ENCODE measurements at regions not wholly inside any gene's neighbourhood (a gene's known extent, or its start where the extent isn't known, plus 50 kb on each side); places are given as distances from the start of the nearest gene placed in this dataset.

- Histone ChIP-seq H3K27ac (no peak overlapping the region), H3K36me3 (replicated peaks; ENCODE audit: insufficient read depth, low read depth) (no peaks in the 10 kb centered on the region), H3K79me2 (no peaks in the 10 kb centered on the region), H3K9me3 (ENCODE audit: low read depth) (no peaks in the 10 kb centered on the region), H3K4me2 (no peak overlapping the region), H3K4me1 (ENCODE audit: insufficient read depth) (no peaks in the 10 kb centered on the region), H3K4me3 (no peak overlapping the region), H4K20me1 (ENCODE audit: insufficient read depth, poor library complexity, severe bottlenecking) (no peaks in the 10 kb centered on the region), H3K27me3 (no peaks in the 10 kb centered on the region), H3K9me2 (replicated peaks; ENCODE audit: insufficient read depth) (no peaks in the 10 kb centered on the region), H2AFZ (no peak overlapping the region)
- DNase-seq (ENCODE audit: low spot score): no peak
- TF ChIP-seq CTCF (IDR thresholded peaks at IDR 0.05; ENCODE audit: poor library complexity): no peak
- no peak for TF ChIP-seq EZH2 (IDR thresholded peaks at IDR 0.05; ENCODE audit: borderline replicate concordance)
- TF ChIP-seq EZH2phosphoT487 (IDR thresholded peaks at IDR 0.05; ENCODE audit: low read depth, severe bottlenecking, unreplicated experiment): no peak
- WGBS (ENCODE audit: low lambda C conversion rate, missing lambda C conversion rate): 79% methylated on average over 4 of the region's 4 CpGs
These were observed 139.3 kb upstream of the CREB1 start for GRCh38 chr2:207390302-207391095.

GRCh38 chr2:207394203-207394781 lies 135.5 kb upstream of the CREB1 start:
- Histone ChIP-seq H3K4me3 (no peak overlapping the region), H3K27ac (no peak overlapping the region), H3K9me2 (replicated peaks; ENCODE audit: insufficient read depth) (no peaks in the 10 kb centered on the region), H3K4me1 (ENCODE audit: insufficient read depth) (no peaks in the 10 kb centered on the region), H2AFZ (no peak overlapping the region), H3K4me2 (no peak overlapping the region), H3K36me3 (replicated peaks; ENCODE audit: insufficient read depth, low read depth) (no peaks in the 10 kb centered on the region), H3K79me2 (no peaks in the 10 kb centered on the region), H3K27me3 (no peaks in the 10 kb centered on the region), H3K9me3 (ENCODE audit: low read depth) (no peaks in the 10 kb centered on the region), H4K20me1 (ENCODE audit: insufficient read depth, poor library complexity, severe bottlenecking) (no peaks in the 10 kb centered on the region)
- TF ChIP-seq CTCF (IDR thresholded peaks at IDR 0.05; ENCODE audit: poor library complexity): no peak
- no peak for TF ChIP-seq EZH2 (IDR thresholded peaks at IDR 0.05; ENCODE audit: borderline replicate concordance)
- TF ChIP-seq EZH2phosphoT487 (IDR thresholded peaks at IDR 0.05; ENCODE audit: low read depth, severe bottlenecking, unreplicated experiment): no peak
- WGBS (ENCODE audit: low lambda C conversion rate, missing lambda C conversion rate): 78% methylated on average over 4 of the region's 4 CpGs
- no peak for DNase-seq (ENCODE audit: low spot score)

- no peak overlapping the region for H3K4me3 ChIP-seq
- H3K9me2 ChIP-seq (replicated peaks; ENCODE audit: insufficient read depth): no peaks in the 10 kb centered on the region
- H3K36me3 ChIP-seq (replicated peaks; ENCODE audit: insufficient read depth, low read depth): no peaks in the 10 kb centered on the region
- DNase-seq (ENCODE audit: low spot score): peak; percentile 27
- H4K20me1 ChIP-seq (ENCODE audit: insufficient read depth, poor library complexity, severe bottlenecking): no peaks in the 10 kb centered on the region
- no peaks in the 10 kb centered on the region for H3K4me1 ChIP-seq (ENCODE audit: insufficient read depth)
- no peaks in the 10 kb centered on the region for H3K27me3 ChIP-seq
- no peaks in the 10 kb centered on the region for H3K9me3 ChIP-seq (ENCODE audit: low read depth)
- H3K79me2 ChIP-seq: no peaks in the 10 kb centered on the region
- 68% methylated on average over 7 of the region's 7 CpGs for WGBS (ENCODE audit: low lambda C conversion rate, missing lambda C conversion rate)
- H3K27ac ChIP-seq: no peak overlapping the region
- no peak overlapping the region for H3K4me2 ChIP-seq
- H2AFZ ChIP-seq: no peak overlapping the region
- TF ChIP-seq EZH2 (IDR thresholded peaks at IDR 0.05; ENCODE audit: borderline replicate concordance) (no peak), EZH2phosphoT487 (IDR thresholded peaks at IDR 0.05; ENCODE audit: low read depth, severe bottlenecking, unreplicated experiment) (no peak), CTCF (IDR thresholded peaks at IDR 0.05; ENCODE audit: poor library complexity) (no peak)
These were observed 134.8 kb upstream of the CREB1 start for GRCh38 chr2:207394812-207395534.
